ENCODE measurements at regions not wholly inside any gene's neighbourhood (a gene's known extent, or its start where the extent isn't known, plus 50 kb on each side); places are given as distances from the start of the nearest gene placed in this dataset.

DNA sequence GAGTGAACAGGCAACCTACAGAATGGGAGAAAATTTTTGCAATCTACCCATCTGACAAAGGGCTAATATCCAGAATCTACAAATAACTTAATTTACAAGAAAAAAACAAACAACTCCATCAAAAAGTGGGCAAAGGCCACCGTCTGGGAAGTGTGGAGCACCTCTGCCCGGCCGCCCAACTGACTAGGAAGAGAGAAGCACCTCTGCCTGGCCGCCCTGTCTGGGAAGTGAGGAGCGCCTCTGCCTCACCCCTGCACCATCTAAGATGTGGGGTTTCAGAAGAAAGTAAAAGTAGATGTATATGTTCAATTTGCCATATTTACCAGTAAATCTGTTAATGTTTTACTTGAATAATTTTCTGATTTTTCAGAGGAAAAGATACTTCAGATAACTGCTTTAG, 108.1 kb upstream of the TMEM161B start:
- intact Hi-C loops (cut with DNase I), result no loop called here
- H3K4me3 ChIP-seq (ENCODE audit: low read length in 3 of 3), result no peak overlapping the region
- no peaks in the 10 kb centered on the region for H3K4me1 ChIP-seq (ENCODE audit: control insufficient read depth in 2 of 3, insufficient read depth in 2 of 3, low read depth in 1 of 3, low read length in 3 of 3)
- H3K27me3 ChIP-seq (ENCODE audit: control insufficient read depth, insufficient read depth, low read length), result no peaks in the 10 kb centered on the region
- H3K36me3 ChIP-seq (ENCODE audit: control insufficient read depth in 2 of 3, insufficient read depth in 3 of 3, low read length in 3 of 3), result no peaks in the 10 kb centered on the region
- TF ChIP-seq, protein P1, sequence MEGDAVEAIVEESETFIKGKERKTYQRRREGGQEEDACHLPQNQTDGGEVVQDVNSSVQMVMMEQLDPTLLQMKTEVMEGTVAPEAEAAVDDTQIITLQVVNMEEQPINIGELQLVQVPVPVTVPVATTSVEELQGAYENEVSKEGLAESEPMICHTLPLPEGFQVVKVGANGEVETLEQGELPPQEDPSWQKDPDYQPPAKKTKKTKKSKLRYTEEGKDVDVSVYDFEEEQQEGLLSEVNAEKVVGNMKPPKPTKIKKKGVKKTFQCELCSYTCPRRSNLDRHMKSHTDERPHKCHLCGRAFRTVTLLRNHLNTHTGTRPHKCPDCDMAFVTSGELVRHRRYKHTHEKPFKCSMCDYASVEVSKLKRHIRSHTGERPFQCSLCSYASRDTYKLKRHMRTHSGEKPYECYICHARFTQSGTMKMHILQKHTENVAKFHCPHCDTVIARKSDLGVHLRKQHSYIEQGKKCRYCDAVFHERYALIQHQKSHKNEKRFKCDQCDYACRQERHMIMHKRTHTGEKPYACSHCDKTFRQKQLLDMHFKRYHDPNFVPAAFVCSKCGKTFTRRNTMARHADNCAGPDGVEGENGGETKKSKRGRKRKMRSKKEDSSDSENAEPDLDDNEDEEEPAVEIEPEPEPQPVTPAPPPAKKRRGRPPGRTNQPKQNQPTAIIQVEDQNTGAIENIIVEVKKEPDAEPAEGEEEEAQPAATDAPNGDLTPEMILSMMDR (IDR thresholded peaks at IDR 0.05; ENCODE audit: borderline replicate concordance, extremely low read depth, insufficient read depth), result no peak
- no peaks in the 10 kb centered on the region for H3K9me3 ChIP-seq (ENCODE audit: control insufficient read depth in 2 of 3, insufficient read depth in 1 of 3, low read length in 3 of 3)
- H3K9ac ChIP-seq (ENCODE audit: low read length in 3 of 3), result no peak overlapping the region
- FAIRE-seq, result no peak
- H3K27ac ChIP-seq (ENCODE audit: low read depth in 2 of 2, low read length in 2 of 2), result no peak overlapping the region
- no peak for DNase-seq

GRCh38 chr5:88374391-88374790, 105.7 kb upstream of the TMEM161B start:
- FAIRE-seq (no peak), DNase-seq (no peak)

DNA sequence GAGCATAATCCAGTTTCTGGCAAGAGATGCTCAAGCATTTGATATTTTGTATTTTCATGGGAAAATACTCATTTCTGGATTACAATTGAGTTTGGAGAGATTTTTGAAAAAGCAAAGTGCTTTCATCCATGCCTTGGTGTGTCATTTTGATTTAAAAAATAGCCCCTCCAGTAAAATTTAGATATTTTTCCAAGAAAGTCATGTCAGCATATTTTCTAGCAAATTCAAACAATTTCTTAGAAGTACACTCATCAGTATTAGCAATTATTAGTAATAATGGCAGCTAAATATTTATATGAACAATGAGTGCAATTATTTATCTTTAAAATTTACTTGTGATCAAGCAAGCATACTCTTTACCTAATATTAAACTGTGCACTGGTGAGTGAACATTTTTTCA, 102.2 kb upstream of the TMEM161B start:
- DNase-seq (no peak), FAIRE-seq (no peak)
- intact Hi-C loops (cut with DNase I), result no loop called here
- TF ChIP-seq, protein P1 (IDR thresholded peaks at IDR 0.05; ENCODE audit: borderline replicate concordance, extremely low read depth, insufficient read depth), result no peak
- H3K4me1 ChIP-seq (ENCODE audit: control insufficient read depth in 2 of 3, insufficient read depth in 2 of 3, low read depth in 1 of 3, low read length in 3 of 3), result no peaks in the 10 kb centered on the region
- no peak overlapping the region for H3K27ac ChIP-seq (ENCODE audit: low read depth in 2 of 2, low read length in 2 of 2)
- no peaks in the 10 kb centered on the region for H3K9me3 ChIP-seq (ENCODE audit: control insufficient read depth in 2 of 3, insufficient read depth in 1 of 3, low read length in 3 of 3)
- H3K36me3 ChIP-seq (ENCODE audit: control insufficient read depth in 2 of 3, insufficient read depth in 3 of 3, low read length in 3 of 3), result no peaks in the 10 kb centered on the region
- no peaks in the 10 kb centered on the region for H3K27me3 ChIP-seq (ENCODE audit: control insufficient read depth, insufficient read depth, low read length)
- H3K4me3 ChIP-seq (ENCODE audit: low read length in 3 of 3), result no peak overlapping the region
- no peak overlapping the region for H3K9ac ChIP-seq (ENCODE audit: low read length in 3 of 3)

More at GRCh38 chr5:88374391-88374790, 105.7 kb upstream of the TMEM161B start:
- Histone ChIP-seq H3K9me3 (ENCODE audit: control insufficient read depth in 2 of 3, insufficient read depth in 1 of 3, low read length in 3 of 3) (no peaks in the 10 kb centered on the region), H3K27ac (ENCODE audit: low read depth in 2 of 2, low read length in 2 of 2) (no peak overlapping the region), H3K9ac (ENCODE audit: low read length in 3 of 3) (no peak overlapping the region), H3K36me3 (ENCODE audit: control insufficient read depth in 2 of 3, insufficient read depth in 3 of 3, low read length in 3 of 3) (no peaks in the 10 kb centered on the region), H3K4me1 (ENCODE audit: control insufficient read depth in 2 of 3, insufficient read depth in 2 of 3, low read depth in 1 of 3, low read length in 3 of 3) (no peaks in the 10 kb centered on the region), H3K4me3 (ENCODE audit: low read length in 3 of 3) (no peak overlapping the region), H3K27me3 (ENCODE audit: control insufficient read depth, insufficient read depth, low read length) (no peaks in the 10 kb centered on the region)
- intact Hi-C loops (cut with DNase I), result no loop called here
- TF ChIP-seq, protein P1 (IDR thresholded peaks at IDR 0.05; ENCODE audit: borderline replicate concordance, extremely low read depth, insufficient read depth), result no peak

GRCh38 chr5:88368201-88368600, 99.6 kb upstream of the TMEM161B start:
- Histone ChIP-seq H3K9ac (ENCODE audit: low read length in 3 of 3) (no peak overlapping the region), H3K27me3 (ENCODE audit: control insufficient read depth, insufficient read depth, low read length) (no peaks in the 10 kb centered on the region), H3K4me3 (ENCODE audit: low read length in 3 of 3) (no peak overlapping the region), H3K27ac (ENCODE audit: low read depth in 2 of 2, low read length in 2 of 2) (no peak overlapping the region), H3K4me1 (ENCODE audit: control insufficient read depth in 2 of 3, insufficient read depth in 2 of 3, low read depth in 1 of 3, low read length in 3 of 3) (no peaks in the 10 kb centered on the region), H3K9me3 (ENCODE audit: control insufficient read depth in 2 of 3, insufficient read depth in 1 of 3, low read length in 3 of 3) (no peaks in the 10 kb centered on the region), H3K36me3 (ENCODE audit: control insufficient read depth in 2 of 3, insufficient read depth in 3 of 3, low read length in 3 of 3) (no peaks in the 10 kb centered on the region)
- TF ChIP-seq, protein P1 (IDR thresholded peaks at IDR 0.05; ENCODE audit: borderline replicate concordance, extremely low read depth, insufficient read depth), result no peak
- no peak for DNase-seq
- intact Hi-C loops (cut with DNase I), result no loop called here
- no peak for FAIRE-seq
